RWPE1 (cell line): ENCODE measurements at regions not wholly inside any gene's neighbourhood (a gene's known extent, or its start where the extent isn't known, plus 50 kb on each side); places are given as distances from the start of the nearest gene placed in this dataset.

Experiments used
- CTCF ChIA-PET: fragments of 350-600 bp; sonication (Branson Sonifier 250); formaldehyde crosslinking; extraction: SDS; loops from one replicate; lab custom pipeline; 2021; lab: Yijun Ruan, JAX
- POLR2A ChIA-PET: fragments of 400-600 bp; formaldehyde crosslinking; extraction: SDS; loops from one replicate; lab custom pipeline; 2020; ENCODE audit warnings: antibody characterized with exemption; ENCODE audit not compliant: low non-redundant PET; lab: Yijun Ruan, JAX
- DNase-seq: peaks from one replicate; pipeline ENCODE4 v3.0.0; 2012; ENCODE audit warnings: low spot score
- H3K27ac ChIP-seq: fragments of 450-650 bp; 2 replicates; pipeline ENCODE4 v1.5.1; 2017
- TF ChIP-seq, protein P1 (sequence below): fragments of 450-650 bp; conservative IDR thresholded peaks from 2 replicates; pipeline ENCODE4 v1.5.1; 2017; ENCODE audit warnings: low read depth, mild to moderate bottlenecking

DNA sequence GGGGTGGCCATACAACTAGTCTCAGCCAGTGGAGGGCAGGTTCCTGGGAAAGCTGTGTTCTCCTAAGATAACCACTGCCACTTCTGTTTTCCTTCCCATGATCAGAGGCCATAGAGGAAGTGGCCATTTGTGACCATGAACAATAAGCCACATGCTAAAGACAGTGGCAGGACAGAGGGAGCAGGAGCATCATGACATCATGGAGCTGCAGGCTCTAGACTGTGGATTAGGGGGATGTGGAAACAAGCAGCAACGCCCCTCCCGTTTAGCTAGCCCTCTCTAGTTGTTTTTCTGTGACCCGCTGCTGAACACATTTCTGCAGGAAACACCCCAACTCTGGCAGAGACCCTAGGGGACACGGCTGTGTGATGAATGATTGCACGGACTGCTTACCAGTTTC is 195.0 kb upstream of the NECTIN1 start:
- TF ChIP-seq, protein P1, sequence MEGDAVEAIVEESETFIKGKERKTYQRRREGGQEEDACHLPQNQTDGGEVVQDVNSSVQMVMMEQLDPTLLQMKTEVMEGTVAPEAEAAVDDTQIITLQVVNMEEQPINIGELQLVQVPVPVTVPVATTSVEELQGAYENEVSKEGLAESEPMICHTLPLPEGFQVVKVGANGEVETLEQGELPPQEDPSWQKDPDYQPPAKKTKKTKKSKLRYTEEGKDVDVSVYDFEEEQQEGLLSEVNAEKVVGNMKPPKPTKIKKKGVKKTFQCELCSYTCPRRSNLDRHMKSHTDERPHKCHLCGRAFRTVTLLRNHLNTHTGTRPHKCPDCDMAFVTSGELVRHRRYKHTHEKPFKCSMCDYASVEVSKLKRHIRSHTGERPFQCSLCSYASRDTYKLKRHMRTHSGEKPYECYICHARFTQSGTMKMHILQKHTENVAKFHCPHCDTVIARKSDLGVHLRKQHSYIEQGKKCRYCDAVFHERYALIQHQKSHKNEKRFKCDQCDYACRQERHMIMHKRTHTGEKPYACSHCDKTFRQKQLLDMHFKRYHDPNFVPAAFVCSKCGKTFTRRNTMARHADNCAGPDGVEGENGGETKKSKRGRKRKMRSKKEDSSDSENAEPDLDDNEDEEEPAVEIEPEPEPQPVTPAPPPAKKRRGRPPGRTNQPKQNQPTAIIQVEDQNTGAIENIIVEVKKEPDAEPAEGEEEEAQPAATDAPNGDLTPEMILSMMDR, result no peak
- no peak for DNase-seq
- ChIA-PET CTCF (no interaction called here), POLR2A (no interaction called here)
- no peak overlapping the region for H3K27ac ChIP-seq

DNA sequence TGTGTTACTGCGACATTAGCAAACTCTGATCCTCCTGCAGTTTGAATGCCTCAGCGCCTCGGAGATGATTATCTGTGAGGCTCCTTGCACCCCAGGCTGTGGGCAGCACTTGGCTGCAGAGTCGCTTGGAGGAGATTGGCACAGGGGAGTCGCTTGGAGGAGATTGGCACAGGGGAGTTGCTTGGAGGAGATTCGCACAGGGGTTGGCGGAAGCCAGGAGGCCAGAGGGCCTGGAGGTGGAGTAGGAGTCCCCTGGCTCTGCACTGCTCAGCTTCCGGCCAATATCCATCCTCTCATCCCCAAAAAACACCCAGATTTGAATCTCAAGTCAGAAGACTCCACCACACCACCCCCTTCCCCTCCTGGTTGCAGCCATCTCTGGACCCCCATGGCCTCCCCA is 192.6 kb upstream of the NECTIN1 start:
- ChIA-PET POLR2A (no interaction called here), CTCF (interaction anchor here (0.7 kb wide), 2 partner anchors 39 to 52 kb away, joined by 3 to 6 read pairs; no protein-coding TSS in a partner anchor)
- TF ChIP-seq, protein P1, result no peak
- DNase-seq, result no peak
- no peak overlapping the region for H3K27ac ChIP-seq

- no peak for DNase-seq
- TF ChIP-seq, protein P1, result no peak
- ChIA-PET CTCF (no interaction called here), POLR2A (no interaction called here)
- H3K27ac ChIP-seq, result no peak overlapping the region
Measured at GRCh38 chr11:119920666-119921387, 191.8 kb upstream of the NECTIN1 start.

- TF ChIP-seq, protein P1, result no peak
- H3K27ac ChIP-seq, result no peak overlapping the region
- ChIA-PET CTCF (no interaction called here), POLR2A (no interaction called here)
- DNase-seq, result no peak
Measured at GRCh38 chr11:119919656-119920055, 190.7 kb upstream of the NECTIN1 start.

DNA sequence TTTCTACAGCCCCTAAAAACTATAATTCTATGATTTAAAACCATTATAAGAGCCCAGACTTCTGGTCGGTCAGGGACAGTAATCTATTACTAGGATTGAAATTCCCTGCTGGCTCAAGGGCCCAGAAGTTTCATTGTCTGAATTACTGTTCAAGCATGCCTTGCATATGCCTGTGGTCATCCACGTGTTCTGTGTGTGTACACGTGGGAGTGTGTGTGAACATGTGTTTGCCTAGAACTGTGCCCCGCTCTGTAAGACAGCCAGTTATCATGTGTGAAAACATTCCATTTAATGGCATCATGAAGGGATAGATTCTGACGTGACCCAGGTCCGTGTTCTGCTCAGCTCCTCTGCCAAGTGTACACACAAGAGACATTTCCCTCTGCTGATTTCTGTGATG is 189.3 kb upstream of the NECTIN1 start:
- no peak for DNase-seq
- POLR2A ChIA-PET, result no interaction called here
- TF ChIP-seq, protein P1, result no peak
- CTCF ChIA-PET, result no interaction called here
- H3K27ac ChIP-seq, result no peak overlapping the region

DNA sequence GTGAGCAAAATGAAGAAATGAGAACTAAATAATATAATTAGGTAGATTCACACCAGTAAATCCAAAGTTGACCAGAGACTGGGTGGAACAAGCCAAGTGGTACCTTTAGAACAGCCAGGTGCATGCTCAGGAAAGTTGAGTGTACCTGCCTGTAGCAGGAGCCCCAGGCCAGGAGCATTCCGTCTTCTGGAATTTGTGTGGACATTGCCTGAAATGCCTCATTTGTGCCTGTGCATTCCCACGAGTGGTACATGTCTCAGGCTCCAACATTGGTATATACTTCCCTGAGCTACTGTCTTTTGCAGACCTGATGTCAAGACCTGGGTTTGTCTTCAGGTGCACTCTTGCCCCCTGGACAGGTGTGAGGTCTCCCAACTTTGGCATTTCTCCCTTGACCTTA is 187.6 kb upstream of the NECTIN1 start:
- TF ChIP-seq, protein P1, result no peak
- no peak for DNase-seq
- ChIA-PET CTCF (no interaction called here), POLR2A (no interaction called here)
- H3K27ac ChIP-seq, result no peak overlapping the region
